SHP77 (cell line): ENCODE measurements at regions not wholly inside any gene's neighbourhood (a gene's known extent, or its start where the extent isn't known, plus 50 kb on each side); places are given as distances from the start of the nearest gene placed in this dataset.

Source experiments
- DNase-seq, 2 experiments: peaks; one replicate each; lab custom pipeline; 2025; lab: John Stamatoyannopoulos, UW

DNA sequence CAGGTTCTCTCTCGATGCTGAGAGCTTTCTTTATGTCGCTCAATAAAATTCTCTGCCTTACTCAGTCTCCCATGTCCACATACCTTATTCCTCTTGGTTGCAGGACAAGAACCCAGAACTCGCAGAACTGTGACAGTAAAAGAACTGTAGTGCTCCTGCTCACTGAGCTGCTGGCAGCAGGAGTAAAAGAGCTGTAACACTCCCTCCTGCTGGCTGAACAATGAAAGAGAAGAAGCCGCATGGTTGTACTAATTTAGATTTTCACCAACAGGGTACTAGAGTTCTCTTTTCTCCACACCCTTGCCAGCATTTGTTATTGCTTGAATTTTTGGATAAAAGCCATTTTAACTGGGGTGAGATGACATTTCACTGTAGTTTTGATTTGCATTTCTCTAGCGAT, 433.2 kb downstream of the GUCY1A2 start:
- DNase-seq, result no peak

DNA sequence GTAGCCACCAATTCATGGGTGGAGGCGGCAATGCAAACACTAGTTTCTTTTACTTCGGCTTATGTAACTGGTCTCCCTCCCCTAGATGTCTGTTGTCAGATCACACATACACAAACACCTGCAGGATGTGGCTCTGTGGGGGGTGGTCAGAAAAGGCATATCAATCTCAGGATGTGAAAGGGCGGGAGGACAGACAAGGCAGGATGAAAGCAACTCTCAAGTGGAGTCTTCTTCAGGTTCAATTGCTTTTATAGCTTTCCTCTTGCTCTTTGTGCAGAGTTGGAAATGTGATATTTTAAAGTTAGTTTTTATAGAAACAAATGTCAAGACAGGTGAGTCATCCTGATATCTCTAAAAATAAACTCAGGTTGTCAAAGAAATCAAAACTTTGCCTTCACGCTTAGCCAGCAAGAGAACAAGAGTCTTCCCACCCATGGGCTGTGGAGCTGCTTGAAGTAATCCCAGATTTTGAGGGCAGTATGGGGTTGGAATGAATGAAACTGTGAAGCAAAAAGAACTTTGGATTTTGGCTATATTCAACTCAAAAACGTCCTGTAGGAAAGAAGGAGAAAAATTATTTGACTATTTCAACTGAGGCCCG, 423.4 kb downstream of the GUCY1A2 start:
- DNase-seq, result no peak

DNA sequence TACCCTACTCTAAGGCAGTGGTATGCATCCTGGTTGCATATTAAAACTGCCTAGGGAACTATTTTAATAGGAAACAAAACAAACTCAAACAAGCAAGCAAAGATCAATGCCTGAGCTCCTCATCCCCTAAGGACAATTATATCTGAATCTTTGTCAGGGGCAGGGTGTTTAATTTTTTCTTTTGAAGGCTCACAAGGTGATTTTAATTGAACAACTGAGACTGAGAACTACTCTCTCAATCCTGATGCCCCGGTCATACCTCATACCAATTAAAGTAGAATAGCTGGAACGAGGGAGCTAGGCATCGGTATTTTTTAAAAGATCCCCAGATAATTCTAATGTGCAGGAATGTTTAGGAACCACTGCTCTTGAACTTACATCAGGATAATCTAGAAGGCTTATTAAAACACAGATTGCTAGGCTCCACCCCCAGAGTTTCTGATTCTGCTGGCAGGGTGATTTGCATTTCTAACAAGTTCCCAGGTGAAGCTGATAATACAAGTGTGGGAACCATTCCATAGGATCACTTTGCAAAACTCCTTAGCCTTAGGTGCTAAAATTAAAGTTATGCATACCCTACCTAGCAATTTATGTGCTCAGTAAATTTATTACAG, 416.5 kb downstream of the GUCY1A2 start:
- DNase-seq, result no peak

DNA sequence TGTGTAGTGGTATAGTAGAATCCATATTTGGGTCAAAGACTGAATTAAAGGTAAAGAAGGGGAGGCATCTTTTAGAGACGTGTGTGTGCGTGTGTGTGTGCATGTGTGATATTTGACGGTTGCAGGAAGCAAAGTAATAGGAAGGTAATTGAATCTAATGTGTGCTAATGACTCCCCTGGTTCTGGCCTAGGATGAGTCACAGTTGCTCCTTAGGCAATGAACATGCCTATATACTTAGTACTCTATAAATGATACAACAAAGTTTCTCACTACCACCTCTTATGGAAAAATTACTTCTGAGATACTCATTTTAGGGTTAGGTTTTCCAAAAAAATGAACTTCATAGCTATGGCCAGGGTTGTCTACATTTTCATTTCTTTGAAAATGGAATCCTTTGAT, 409.6 kb downstream of the GUCY1A2 start:
- no peak for DNase-seq

DNA sequence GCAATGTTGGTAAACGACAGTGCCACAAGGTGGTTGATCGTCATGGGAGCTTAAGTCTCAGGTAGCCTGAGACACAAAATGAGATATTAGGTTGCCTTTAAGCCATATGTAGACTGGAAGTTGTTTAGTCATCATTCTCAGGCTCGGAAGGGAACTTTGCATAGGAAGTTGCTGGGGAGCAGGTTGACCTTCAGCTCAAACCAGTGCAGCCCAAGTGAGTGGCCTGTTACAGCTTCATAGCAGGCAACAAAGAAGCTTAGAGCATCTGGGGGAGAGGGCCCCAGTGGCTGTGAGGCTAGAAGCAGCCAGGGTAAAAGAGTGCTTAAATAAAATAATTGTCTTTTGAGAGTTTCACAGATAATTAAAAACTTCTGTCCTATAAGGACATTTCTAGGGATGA, 404.0 kb downstream of the GUCY1A2 start:
- no peak for DNase-seq

DNA sequence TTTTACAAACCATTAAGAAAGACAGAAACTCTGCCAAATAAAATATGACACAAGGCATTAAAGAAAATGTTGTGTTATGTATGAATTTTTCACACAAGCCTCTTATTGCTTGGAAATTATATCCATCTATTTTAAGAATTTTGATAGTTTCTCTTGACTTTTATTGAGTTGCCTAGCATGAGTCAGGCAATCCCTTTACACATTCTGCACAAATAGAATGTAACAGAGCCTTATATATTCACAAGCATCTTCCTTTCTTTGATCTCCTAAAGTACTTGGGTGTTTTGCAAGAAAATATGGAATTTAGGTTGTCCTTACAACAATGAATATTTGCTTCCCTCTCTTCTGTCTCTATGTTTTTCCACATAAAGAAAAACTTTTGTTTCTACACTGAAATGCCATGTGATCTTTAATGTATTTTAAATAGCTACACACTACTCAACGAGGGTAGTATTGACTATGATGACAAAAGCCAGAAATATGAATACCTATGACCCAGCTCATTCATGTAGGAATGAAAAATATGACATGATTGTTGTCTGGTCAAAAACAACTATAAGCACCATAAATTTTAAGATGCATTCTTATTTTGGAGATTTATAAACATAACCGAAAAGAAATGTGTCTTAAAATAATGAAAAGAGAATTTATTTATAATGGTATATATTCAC, 398.8 kb downstream of the GUCY1A2 start:
- no peak for DNase-seq

DNA sequence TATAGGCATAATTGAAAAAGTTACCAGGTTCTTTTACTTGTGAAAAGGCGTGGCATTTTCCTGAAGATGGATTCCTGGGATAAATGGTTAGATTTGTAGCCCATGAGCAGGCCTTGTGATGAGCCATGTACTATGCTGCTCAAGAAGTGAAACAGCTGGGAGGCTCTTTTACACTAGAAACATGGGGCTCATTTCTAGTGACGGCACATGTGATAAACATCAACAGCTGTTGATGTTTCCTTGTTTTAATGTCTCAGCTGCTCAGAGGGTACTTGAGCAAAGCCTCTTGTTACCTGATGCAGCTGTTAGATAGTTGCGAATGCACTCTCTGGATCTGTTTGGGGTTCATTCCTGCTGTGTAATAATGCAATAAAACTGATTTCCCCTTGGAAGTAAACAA, 396.8 kb downstream of the GUCY1A2 start:
- DNase-seq, result no peak
